ENCODE measurements at regions not wholly inside any gene's neighbourhood (a gene's known extent, or its start where the extent isn't known, plus 50 kb on each side); places are given as distances from the start of the nearest gene placed in this dataset.

GRCh38 chr10:121667948-121668313 lies 69.7 kb upstream of the FGFR2 start:
- no peak overlapping the region for H3K4me2 ChIP-seq (ENCODE audit: low read length)
- no peak overlapping the region for H3K4me3 ChIP-seq (ENCODE audit: low read depth, low read length, poor library complexity, severe bottlenecking)

GRCh38 chr10:121665809-121666208 lies 67.6 kb upstream of the FGFR2 start:
- no peak overlapping the region for H2AFZ ChIP-seq (ENCODE audit: low read length)
- TF ChIP-seq CTCF (IDR thresholded peaks at IDR 0.05; ENCODE audit: low read length) (no peak), EZH2 (IDR thresholded peaks at IDR 0.05; ENCODE audit: borderline replicate concordance, low read length) (no peak)
- H3K9me3 ChIP-seq (ENCODE audit: low read length), result no peaks in the 10 kb centered on the region
- H3K27ac ChIP-seq (ENCODE audit: low read depth, low read length, poor library complexity, severe bottlenecking), result no peak overlapping the region
- no peaks in the 10 kb centered on the region for H3F3A ChIP-seq (ENCODE audit: insufficient read depth, low read length)
- no peaks in the 10 kb centered on the region for H3K9me2 ChIP-seq (ENCODE audit: low read depth, low read length)
- H3K79me2 ChIP-seq (ENCODE audit: insufficient read depth, low read length), result no peaks in the 10 kb centered on the region
- H3K4me2 ChIP-seq (ENCODE audit: low read length), result no peak overlapping the region
- no peak overlapping the region for H3K4me3 ChIP-seq (ENCODE audit: low read depth, low read length, poor library complexity, severe bottlenecking)
- no peaks in the 10 kb centered on the region for H4K20me1 ChIP-seq (ENCODE audit: insufficient read depth, low read length)
- H3K9ac ChIP-seq (ENCODE audit: low read length), result no peak overlapping the region
- no peaks in the 10 kb centered on the region for H3K36me3 ChIP-seq (ENCODE audit: insufficient read depth, low read length)
- no peaks in the 10 kb centered on the region for H3K4me1 ChIP-seq (ENCODE audit: insufficient read depth, low read length, severe bottlenecking)
- no peaks in the 10 kb centered on the region for H3K27me3 ChIP-seq (ENCODE audit: insufficient read depth, low read length)

More at GRCh38 chr10:121667948-121668313, 69.7 kb upstream of the FGFR2 start:
- H3K79me2 ChIP-seq (ENCODE audit: insufficient read depth, low read length), result no peaks in the 10 kb centered on the region
- no peak overlapping the region for H3K9ac ChIP-seq (ENCODE audit: low read length)
- no peak overlapping the region for H2AFZ ChIP-seq (ENCODE audit: low read length)
- H4K20me1 ChIP-seq (ENCODE audit: insufficient read depth, low read length), result no peaks in the 10 kb centered on the region
- no peak overlapping the region for H3K27ac ChIP-seq (ENCODE audit: low read depth, low read length, poor library complexity, severe bottlenecking)
- TF ChIP-seq EZH2 (IDR thresholded peaks at IDR 0.05; ENCODE audit: borderline replicate concordance, low read length) (no peak), CTCF (IDR thresholded peaks at IDR 0.05; ENCODE audit: low read length) (no peak)
- no peaks in the 10 kb centered on the region for H3K9me2 ChIP-seq (ENCODE audit: low read depth, low read length)
- H3K9me3 ChIP-seq (ENCODE audit: low read length), result no peaks in the 10 kb centered on the region
- H3K27me3 ChIP-seq (ENCODE audit: insufficient read depth, low read length), result no peaks in the 10 kb centered on the region
- no peaks in the 10 kb centered on the region for H3K4me1 ChIP-seq (ENCODE audit: insufficient read depth, low read length, severe bottlenecking)
- H3K36me3 ChIP-seq (ENCODE audit: insufficient read depth, low read length), result no peaks in the 10 kb centered on the region
- H3F3A ChIP-seq (ENCODE audit: insufficient read depth, low read length), result no peaks in the 10 kb centered on the region

- no peaks in the 10 kb centered on the region for H3K9me2 ChIP-seq (ENCODE audit: low read depth, low read length)
- TF ChIP-seq EZH2 (IDR thresholded peaks at IDR 0.05; ENCODE audit: borderline replicate concordance, low read length) (no peak), CTCF (IDR thresholded peaks at IDR 0.05; ENCODE audit: low read length) (no peak)
- H4K20me1 ChIP-seq (ENCODE audit: insufficient read depth, low read length), result no peaks in the 10 kb centered on the region
- H3K36me3 ChIP-seq (ENCODE audit: insufficient read depth, low read length), result no peaks in the 10 kb centered on the region
- H3K27ac ChIP-seq (ENCODE audit: low read depth, low read length, poor library complexity, severe bottlenecking), result no peak overlapping the region
- no peak overlapping the region for H2AFZ ChIP-seq (ENCODE audit: low read length)
- no peaks in the 10 kb centered on the region for H3K4me1 ChIP-seq (ENCODE audit: insufficient read depth, low read length, severe bottlenecking)
- no peak overlapping the region for H3K9ac ChIP-seq (ENCODE audit: low read length)
- H3K9me3 ChIP-seq (ENCODE audit: low read length), result no peaks in the 10 kb centered on the region
- no peaks in the 10 kb centered on the region for H3K27me3 ChIP-seq (ENCODE audit: insufficient read depth, low read length)
- H3K4me2 ChIP-seq (ENCODE audit: low read length), result no peak overlapping the region
- H3K4me3 ChIP-seq (ENCODE audit: low read depth, low read length, poor library complexity, severe bottlenecking), result no peak overlapping the region
- H3F3A ChIP-seq (ENCODE audit: insufficient read depth, low read length), result no peaks in the 10 kb centered on the region
- no peaks in the 10 kb centered on the region for H3K79me2 ChIP-seq (ENCODE audit: insufficient read depth, low read length)
Observed at GRCh38 chr10:121664671-121665070, 66.4 kb upstream of the FGFR2 start.

All from OCI-LY1 (cell line).